GM12873 (cell line): ENCODE measurements at regions not wholly inside any gene's neighbourhood (a gene's known extent, or its start where the extent isn't known, plus 50 kb on each side); places are given as distances from the start of the nearest gene placed in this dataset.

Experiments
- CTCF ChIP-seq: IDR thresholded peaks from 2 replicates; pipeline ENCODE4 v1.5.1; 2012; ENCODE audit warnings: low read depth, mild to moderate bottlenecking, moderate library complexity, low read length, control low read depth; ENCODE audit not compliant: insufficient read depth; ENCODE audit errors: missing control alignments

- no peak for TF ChIP-seq CTCF
Measured at GRCh38 chr5:101600614-101601013, 695.5 kb downstream of the SLCO4C1 start.

DNA sequence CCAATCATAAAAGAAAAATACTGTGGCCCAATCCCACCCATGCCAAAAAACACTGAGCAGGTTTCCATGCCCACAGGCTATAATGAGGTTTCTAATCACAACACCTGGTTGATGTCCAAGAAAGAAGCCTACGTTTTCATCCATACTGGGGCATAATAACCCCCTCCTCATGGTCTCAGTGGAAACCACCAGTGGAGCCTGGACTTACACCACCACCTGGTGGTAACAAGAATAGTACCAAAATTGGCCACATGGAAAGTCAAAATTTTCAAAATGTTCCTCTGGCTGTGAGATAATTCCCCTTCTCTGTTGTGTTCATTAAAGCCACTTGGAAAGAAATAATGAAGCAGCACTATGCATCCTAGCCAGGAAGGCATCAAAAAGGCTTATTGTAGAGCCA is 687.3 kb upstream of the ST8SIA4 start:
- peak; percentile 42 for TF ChIP-seq CTCF

DNA sequence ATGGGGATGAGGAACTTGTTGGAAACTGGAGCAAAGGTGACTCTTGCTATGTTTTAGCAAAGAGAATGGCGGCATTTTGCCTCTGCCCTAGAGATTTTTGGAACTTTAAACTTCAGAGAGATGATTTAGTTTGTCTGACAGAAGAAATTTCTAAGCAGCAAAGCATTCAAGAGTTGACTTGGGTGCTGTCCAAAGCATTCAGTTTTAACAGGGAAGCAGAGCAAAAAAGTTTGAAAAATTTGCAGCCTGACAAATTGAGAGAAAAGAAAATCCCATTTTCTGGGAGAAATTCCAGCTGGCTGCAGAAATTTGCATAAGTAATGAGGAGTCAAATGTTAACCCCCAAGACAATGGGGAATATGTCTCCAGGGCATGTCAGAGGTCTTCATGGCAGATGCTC is 682.3 kb upstream of the ST8SIA4 start:
- no peak for TF ChIP-seq CTCF

GRCh38 chr5:101580591-101580990 is 677.5 kb upstream of the ST8SIA4 start:
- TF ChIP-seq CTCF, result no peak

DNA sequence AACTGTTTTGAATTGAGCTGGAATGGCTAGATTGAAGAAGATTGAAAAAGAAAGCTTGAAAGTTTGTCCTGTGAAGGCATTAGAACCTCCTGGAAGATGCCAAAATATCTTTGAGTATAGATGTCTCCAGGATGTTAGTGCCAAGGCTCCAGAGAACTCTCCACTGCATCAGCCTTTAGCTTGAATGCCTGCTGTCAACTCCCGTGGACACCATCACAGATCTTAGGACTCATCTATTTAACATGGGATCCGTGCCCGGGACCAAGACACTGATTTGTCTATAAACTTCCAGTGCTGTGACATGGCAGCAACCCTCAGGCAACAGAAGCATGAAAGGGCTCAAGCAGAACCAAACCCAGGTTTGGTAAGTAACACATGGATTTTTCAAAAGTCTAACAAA is 670.9 kb upstream of the ST8SIA4 start:
- no peak for TF ChIP-seq CTCF

- TF ChIP-seq CTCF, result no peak
Measured at GRCh38 chr5:101561018-101561417, 657.9 kb upstream of the ST8SIA4 start.

DNA sequence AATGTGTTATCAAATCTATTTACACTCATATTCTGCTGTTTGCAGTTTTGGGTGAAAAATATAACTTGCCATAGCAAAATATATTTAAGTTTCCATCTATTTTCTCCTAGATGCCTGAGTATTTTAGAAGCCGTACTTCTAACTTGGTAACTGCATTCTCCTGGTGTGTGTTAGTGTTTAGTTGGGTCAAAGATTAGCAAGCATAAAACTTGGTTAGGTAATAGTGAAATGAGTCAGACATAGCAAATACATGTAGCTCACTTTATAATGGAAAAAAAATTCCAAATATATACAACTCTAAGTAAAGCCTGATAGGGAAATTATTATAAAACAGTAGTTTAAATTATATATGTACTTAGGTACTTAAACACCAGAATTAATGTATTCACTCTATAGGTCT is 640.7 kb upstream of the ST8SIA4 start:
- TF ChIP-seq CTCF, result no peak

- no peak for TF ChIP-seq CTCF
Measured at GRCh38 chr5:101539315-101539714, 636.2 kb upstream of the ST8SIA4 start.
